H1 (cell line): ENCODE measurements at regions not wholly inside any gene's neighbourhood (a gene's known extent, or its start where the extent isn't known, plus 50 kb on each side); places are given as distances from the start of the nearest gene placed in this dataset.

Experiments used
- CTCF ChIA-PET: fragments of 300-600 bp; sonication (Branson Sonifier 250); formaldehyde crosslinking; loops from one replicate; lab custom pipeline; 2021; ENCODE audit not compliant: partially characterized antibody; lab: Charles Lee
- POLR2A ChIA-PET: fragments of 300-600 bp; sonication (Branson Sonifier 250); formaldehyde crosslinking; loops from one replicate; lab custom pipeline; 2021; ENCODE audit warnings: inconsistent platforms; ENCODE audit not compliant: partially characterized antibody; lab: Charles Lee
- DNase-seq, 2 experiments: peaks; one replicate each; pipeline versions ENCODE4 v3.0.0 to v3.0.0-alpha.2; 2010 to 2022; ENCODE audit warnings: low spot score in 2 of 2, low read depth in 1 of 2, mixed read lengths in 1 of 2
- FAIRE-seq: peaks from 2 replicates; lab custom pipeline; 2011; peaks lifted over from hg19 to GRCh38; lab: Jason Lieb, UNC
- H2AFZ ChIP-seq: 2 replicates; pipeline ENCODE4 v1.8.1; 2012; ENCODE audit warnings: low read length, inconsistent platforms
- H2AK5ac ChIP-seq: 2 replicates; pipeline ENCODE4 v1.6.1; 2013; ENCODE audit warnings: low read depth, low read length
- H2BK120ac ChIP-seq: replicated peaks from 2 replicates; pipeline ENCODE3; 2013; ENCODE audit warnings: low read depth, low read length, inconsistent platforms
- H2BK12ac ChIP-seq: 2 replicates; pipeline ENCODE4 v1.6.1; 2013; ENCODE audit warnings: low read depth, low read length
- H2BK15ac ChIP-seq: 2 replicates; pipeline ENCODE4 v1.6.1; 2013; ENCODE audit warnings: low read length
- H2BK20ac ChIP-seq: 2 replicates; pipeline ENCODE4 v1.6.1; 2013; ENCODE audit warnings: low read length
- H2BK5ac ChIP-seq: 2 replicates; pipeline ENCODE4 v1.6.1; 2013; ENCODE audit warnings: low read depth, low read length
- H3K14ac ChIP-seq: 2 replicates; pipeline ENCODE4 v1.6.1; 2013; ENCODE audit warnings: inconsistent platforms; ENCODE audit not compliant: insufficient read length
- H3K18ac ChIP-seq: 2 replicates; pipeline ENCODE4 v1.6.1; 2013; ENCODE audit warnings: low read length; ENCODE audit errors: extremely low read depth
- H3K23ac ChIP-seq: 2 replicates; pipeline ENCODE4 v1.6.1; 2013; ENCODE audit warnings: inconsistent platforms; ENCODE audit not compliant: insufficient read length
- H3K23me2 ChIP-seq: 2 replicates; pipeline ENCODE4 v1.6.1; 2013; ENCODE audit warnings: low read depth, low read length
- H3K27ac ChIP-seq: 2 replicates; pipeline ENCODE4 v1.6.1; 2011; ENCODE audit warnings: low read depth, low read length, inconsistent platforms
- H3K27me3 ChIP-seq, 4 experiments: replicated peaks in 1 of 4; 1 replicate in 1 of 4; 2 replicates in 3 of 4; pipeline versions ENCODE4 v1.6.1 to v1.8.1; 2011 to 2013; ENCODE audit warnings: low read length in 3 of 4, mild to moderate bottlenecking in 3 of 4, inconsistent platforms in 2 of 4, mixed read lengths in 2 of 4, moderate library complexity in 1 of 4; ENCODE audit not compliant: control insufficient read depth in 3 of 4, insufficient read depth in 3 of 4; ENCODE audit errors: extremely low read depth in 1 of 4
- H3K36me3 ChIP-seq, 4 experiments: 2 replicates each; pipeline versions ENCODE4 v1.6.1 to v1.8.1; 2011 to 2013; ENCODE audit warnings: mild to moderate bottlenecking in 4 of 4, low read length in 3 of 4, moderate library complexity in 2 of 4, control low read depth in 1 of 4, inconsistent platforms in 1 of 4; ENCODE audit not compliant: insufficient read depth in 4 of 4, control insufficient read depth in 2 of 4
- H3K4ac ChIP-seq: replicated peaks from 2 replicates; pipeline ENCODE3; 2013; ENCODE audit warnings: low read length, low read depth, mixed read lengths, inconsistent platforms; ENCODE audit not compliant: insufficient read length
- H3K4me1 ChIP-seq, 4 experiments: replicated peaks in 1 of 4; 1 replicate in 1 of 4; 2 replicates in 3 of 4; pipeline versions ENCODE4 v1.6.1 to v1.8.1; 2011 to 2013; ENCODE audit warnings: low read length in 3 of 4, inconsistent platforms in 2 of 4, mixed read lengths in 1 of 4; ENCODE audit not compliant: insufficient read depth in 4 of 4, control insufficient read depth in 3 of 4
- H3K4me2 ChIP-seq, 2 experiments: 2 replicates each; pipeline versions ENCODE4 v1.6.1 to v1.8.1; 2011 to 2013; ENCODE audit warnings: low read depth in 2 of 2, low read length in 2 of 2, control low read depth in 1 of 2, inconsistent platforms in 1 of 2, mild to moderate bottlenecking in 1 of 2; ENCODE audit not compliant: insufficient read depth in 1 of 2
- H3K4me3 ChIP-seq, 4 experiments: fragments of 200-600, 300-600 bp in 1 of 4; sonication (generic), shearing (Covaris generic), sonication (Bioruptor Twin) in 1 of 4; 2 replicates each; pipeline versions ENCODE4 v1.5.1 to v1.8.1; 2011 to 2016; ENCODE audit warnings: low read length in 4 of 4, low read depth in 3 of 4, control low read depth in 2 of 4, inconsistent platforms in 2 of 4, mild to moderate bottlenecking in 2 of 4, mixed read lengths in 1 of 4, moderate library complexity in 1 of 4; ENCODE audit not compliant: insufficient read depth in 2 of 4; ENCODE audit errors: extremely low read depth in 1 of 4
- H3K56ac ChIP-seq: replicated peaks from 2 replicates; pipeline ENCODE3; 2013; ENCODE audit warnings: low read depth, mild to moderate bottlenecking, mixed read lengths, low read length, inconsistent platforms; ENCODE audit not compliant: insufficient read length
- H3K79me1 ChIP-seq: 2 replicates; pipeline ENCODE4 v1.6.1; 2013; ENCODE audit warnings: low read depth, low read length, control low read depth
- H3K79me2 ChIP-seq, 2 experiments: 2 replicates each; pipeline versions ENCODE4 v1.6.1 to v1.8.1; 2012 to 2013; ENCODE audit warnings: low read length in 2 of 2, mild to moderate bottlenecking in 2 of 2, inconsistent platforms in 1 of 2; ENCODE audit not compliant: insufficient read depth in 2 of 2, control insufficient read depth in 1 of 2
- H3K9ac ChIP-seq, 4 experiments: replicated peaks in 1 of 4; 1 replicate in 1 of 4; 2 replicates in 3 of 4; pipeline versions ENCODE4 v1.6.1 to v1.8.1; 2011 to 2013; ENCODE audit warnings: low read depth in 3 of 4, low read length in 3 of 4, control low read depth in 2 of 4, mild to moderate bottlenecking in 2 of 4, moderate library complexity in 2 of 4, inconsistent platforms in 1 of 4; ENCODE audit errors: extremely low read depth in 1 of 4
- H3K9me3 ChIP-seq, 2 experiments: 2 replicates each; pipeline versions ENCODE4 v1.6.1 to v1.8.1; 2012 to 2013; ENCODE audit warnings: mild to moderate bottlenecking in 2 of 2, moderate library complexity in 2 of 2, control low read depth in 1 of 2, inconsistent platforms in 1 of 2, low read depth in 1 of 2, low read length in 1 of 2, mixed read lengths in 1 of 2; ENCODE audit not compliant: insufficient read depth in 2 of 2
- H4K20me1 ChIP-seq, 2 experiments: replicated peaks in 1 of 2; 2 replicates each; pipeline versions ENCODE3 to v1.8.1; 2011 to 2013; ENCODE audit warnings: inconsistent platforms in 2 of 2, low read length in 2 of 2, mild to moderate bottlenecking in 1 of 2; ENCODE audit not compliant: insufficient read depth in 2 of 2, control insufficient read depth in 1 of 2
- H4K5ac ChIP-seq: 2 replicates; pipeline ENCODE4 v1.6.1; 2013; ENCODE audit warnings: low read length, low read depth, mixed read lengths, inconsistent platforms; ENCODE audit not compliant: insufficient read length
- H4K8ac ChIP-seq: 2 replicates; pipeline ENCODE4 v1.8.0; 2013; ENCODE audit warnings: mild to moderate bottlenecking, moderate library complexity, low read length, inconsistent platforms; ENCODE audit not compliant: insufficient read depth; ENCODE audit errors: extremely low read depth
- H4K91ac ChIP-seq: replicated peaks from 2 replicates; pipeline ENCODE3; 2013; ENCODE audit warnings: low read length, mixed read lengths, inconsistent platforms; ENCODE audit not compliant: insufficient read length
- CBX8 ChIP-seq: fragments of 300-800, 300-1000 bp; sonication (generic); IDR thresholded peaks from 2 replicates; pipeline ENCODE4 v1.7.1; 2016; ENCODE audit warnings: low read depth, low read length, borderline replicate concordance
- CHD1 ChIP-seq: IDR thresholded peaks from 2 replicates; pipeline ENCODE4 v1.6.1; 2012; ENCODE audit warnings: low read depth, low read length, improper control_type of control experiment
- GTF2F1 ChIP-seq: IDR thresholded peaks from 2 replicates; pipeline ENCODE4 v1.6.1; 2012; ENCODE audit warnings: low read depth, low read length, improper control_type of control experiment, borderline replicate concordance
- KDM5A ChIP-seq: fragments of 200-600 bp; IDR thresholded peaks from 2 replicates; pipeline ENCODE4 v1.7.1; 2012; ENCODE audit warnings: mild to moderate bottlenecking, low read length, inconsistent platforms, mixed read lengths
- MAFK ChIP-seq: IDR thresholded peaks from 2 replicates; pipeline ENCODE4 v1.6.1; 2012; ENCODE audit warnings: low read depth, mild to moderate bottlenecking, improper control_type of control experiment, low read length
- NANOG ChIP-seq: IDR thresholded peaks from 2 replicates; pipeline ENCODE4 v1.6.1; 2011; ENCODE audit warnings: low read length, low read depth, mild to moderate bottlenecking, inconsistent platforms; ENCODE audit not compliant: insufficient read depth, poor library complexity, severe bottlenecking
- POLR2A ChIP-seq, 2 experiments: IDR thresholded peaks; 1 replicate in 1 of 2; 2 replicates in 1 of 2; pipeline ENCODE4 v1.6.1; 2011; ENCODE audit warnings: low read depth in 2 of 2, low read length in 2 of 2, mild to moderate bottlenecking in 2 of 2; ENCODE audit errors: control extremely low read depth in 1 of 2
- SIRT6 ChIP-seq: IDR thresholded peaks from one replicate; pipeline ENCODE4 v1.7.1; 2012; ENCODE audit warnings: low read length, inconsistent platforms
- WGBS, 2 experiments: shearing (Covaris generic) in 1 of 2; methylation state at CpG; one replicate each; pipeline versions ENCODE4 v1.1.6 to v1.1.7; 2013 to 2015; ENCODE audit warnings: low lambda C conversion rate in 2 of 2, mixed read lengths in 2 of 2, inconsistent platforms in 1 of 2, low coverage in 1 of 2, missing lambda C conversion rate in 1 of 2; ENCODE audit not compliant: insufficient replicate concordance in 2 of 2, insufficient coverage in 1 of 2, insufficient read length in 1 of 2; ENCODE audit errors: extremely low coverage in 1 of 2, missing lambda C conversion rate in 1 of 2; 5-methylcytosine and 5-hydroxymethylcytosine counted together

DNA sequence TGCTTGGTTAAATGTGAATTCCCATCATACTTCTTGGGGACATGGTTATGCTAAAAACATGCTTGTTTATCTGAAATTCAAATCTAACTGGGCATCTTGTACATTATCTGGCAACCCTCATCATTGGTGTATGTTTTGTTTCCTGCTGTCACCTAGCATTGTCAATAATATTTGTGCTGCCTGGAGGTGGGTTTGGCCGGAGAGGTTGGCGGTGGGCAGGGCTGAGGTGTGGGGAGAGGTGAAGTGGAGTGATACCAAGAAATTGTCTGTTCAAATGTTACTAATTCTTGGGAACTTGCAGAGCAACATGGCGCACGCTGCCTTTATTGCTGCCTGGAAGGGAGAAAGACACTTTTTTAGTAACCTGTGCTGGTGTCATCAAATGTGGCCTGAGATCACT, 280.5 kb downstream of the VRK1 start:
- H4K8ac ChIP-seq = no peak overlapping the region
- CTCF ChIA-PET = interaction anchor here (0.7 to 0.8 kb wide), 2 partner anchors 18 to 23 kb away, joined by 3 to 4 read pairs; no protein-coding TSS in a partner anchor
- no peak overlapping the region for H4K5ac ChIP-seq
- H4K20me1 ChIP-seq = no peaks in the 10 kb centered on the region
- H2BK120ac ChIP-seq = no peak overlapping the region
- no peak overlapping the region for H3K23ac ChIP-seq
- no peak overlapping the region for H2AK5ac ChIP-seq
- H3K4me3 ChIP-seq = no peak overlapping the region
- no peak overlapping the region for H2BK12ac ChIP-seq
- H3K9ac ChIP-seq = no peak overlapping the region
- H3K27ac ChIP-seq = no peak overlapping the region
- POLR2A ChIA-PET = no interaction called here
- DNase-seq = no peak
- no peak overlapping the region for H2BK5ac ChIP-seq
- no peaks in the 10 kb centered on the region for H3K27me3 ChIP-seq
- H2BK20ac ChIP-seq = no peak overlapping the region
- H2AFZ ChIP-seq = no peak overlapping the region
- no peak overlapping the region for H3K4me2 ChIP-seq
- no peak overlapping the region for H3K4ac ChIP-seq
- no peak for FAIRE-seq
- H4K91ac ChIP-seq = no peak overlapping the region
- 88% methylated on average over 4 of the region's 4 CpGs; no CpG with 5 or more reads in 1 of the 2 experiments for WGBS, 2 experiments
- H3K14ac ChIP-seq = no peak overlapping the region
- no peaks in the 10 kb centered on the region; a peak in 2 of 7 replicates for H3K4me1 ChIP-seq
- H3K18ac ChIP-seq = no peak overlapping the region
- H3K36me3 ChIP-seq = no peaks in the 10 kb centered on the region
- no peaks in the 10 kb centered on the region; the same call in 1 of the 2 replicates for H3K79me1 ChIP-seq
- no peaks in the 10 kb centered on the region; a peak in 1 of 4 replicates for H3K9me3 ChIP-seq
- no peak overlapping the region for H3K56ac ChIP-seq
- H2BK15ac ChIP-seq = no peak overlapping the region
- H3K23me2 ChIP-seq = no peaks in the 10 kb centered on the region
- H3K79me2 ChIP-seq = no peaks in the 10 kb centered on the region
- no peak for TF ChIP-seq POLR2A (IDR thresholded peaks at IDR 0.05; ENCODE audit: control extremely low read depth in 1 of 2, low read depth in 2 of 2, low read length in 2 of 2)
- TF ChIP-seq CBX8 = no peak
- TF ChIP-seq CHD1 = no peak
- no peak for TF ChIP-seq KDM5A
- no peak for TF ChIP-seq MAFK
- no peak for TF ChIP-seq NANOG
- TF ChIP-seq SIRT6 = no peak
- no peak for TF ChIP-seq GTF2F1
